Duodenal mucosa (tissue), 2 donors: ENCODE measurements at regions not wholly inside any gene's neighbourhood (a gene's known extent, or its start where the extent isn't known, plus 50 kb on each side); places are given as distances from the start of the nearest gene placed in this dataset.

Experiments
- H3K27ac ChIP-seq: one replicate; pipeline ENCODE4 v1.7.0; 2013; ENCODE audit warnings: low read depth, low read length
- H3K27me3 ChIP-seq, 2 donors: one replicate each; pipeline ENCODE4 v1.7.0; 2013; ENCODE audit warnings: low read length in 2 of 2, control low read depth in 1 of 2; ENCODE audit not compliant: insufficient read depth in 2 of 2, control insufficient read depth in 1 of 2
- H3K36me3 ChIP-seq, 2 donors: one replicate each; pipeline ENCODE4 v1.7.0; 2013; ENCODE audit warnings: low read length in 2 of 2, control low read depth in 1 of 2; ENCODE audit not compliant: insufficient read depth in 2 of 2, control insufficient read depth in 1 of 2
- H3K4me1 ChIP-seq, 2 donors: one replicate each; pipeline ENCODE4 v1.7.0; 2013; ENCODE audit warnings: low read length in 2 of 2, control low read depth in 1 of 2; ENCODE audit not compliant: insufficient read depth in 2 of 2, control insufficient read depth in 1 of 2
- H3K4me3 ChIP-seq, 2 donors: one replicate each; pipeline ENCODE4 v1.7.0; 2013; ENCODE audit warnings: low read length in 2 of 2, low read depth in 1 of 2
- H3K9ac ChIP-seq, 2 donors: one replicate each; pipeline ENCODE4 v1.7.0; 2013; ENCODE audit warnings: low read length in 2 of 2, low read depth in 1 of 2
- H3K9me3 ChIP-seq, 2 donors: one replicate each; pipeline ENCODE4 v1.7.0; 2013; ENCODE audit warnings: low read length in 2 of 2, control low read depth in 1 of 2; ENCODE audit not compliant: control insufficient read depth in 1 of 2

- Histone ChIP-seq H3K27me3 (no peaks in the 10 kb centered on the region), H3K4me3 (no peak overlapping the region), H3K27ac (no peak overlapping the region), H3K4me1 (no peaks in the 10 kb centered on the region), H3K9me3 (no peaks in the 10 kb centered on the region), H3K9ac (no peak overlapping the region), H3K36me3 (no peaks in the 10 kb centered on the region)
Measured at GRCh38 chr3:63167113-63167512, 111.0 kb upstream of the SYNPR start.

DNA sequence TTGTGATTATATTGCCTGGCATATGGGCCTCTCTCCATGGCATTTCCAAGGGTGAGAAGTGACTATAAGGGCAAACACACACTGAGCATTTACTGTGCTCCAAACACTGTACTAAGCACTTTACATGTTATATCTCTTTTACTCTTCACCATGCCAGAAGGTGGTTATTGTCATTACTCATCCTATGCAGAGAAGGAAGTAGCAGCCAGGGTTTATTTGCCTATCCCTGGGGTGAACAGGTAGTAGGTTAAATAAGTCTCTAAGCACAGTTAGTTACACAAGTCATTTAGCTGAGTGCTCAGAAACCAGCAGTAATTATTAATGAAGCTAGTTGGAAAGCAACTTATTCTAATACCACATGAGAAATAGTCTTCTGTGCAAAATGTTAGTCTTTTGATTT lies 109.9 kb upstream of the SYNPR start:
- H3K27ac ChIP-seq: no peak overlapping the region
- H3K9ac ChIP-seq: no peak overlapping the region
- no peak overlapping the region for H3K4me3 ChIP-seq
- H3K36me3 ChIP-seq: no peaks in the 10 kb centered on the region
- no peaks in the 10 kb centered on the region for H3K4me1 ChIP-seq
- no peaks in the 10 kb centered on the region for H3K9me3 ChIP-seq
- H3K27me3 ChIP-seq: no peaks in the 10 kb centered on the region

- Histone ChIP-seq H3K4me3 (no peak overlapping the region), H3K9me3 (no peaks in the 10 kb centered on the region), H3K36me3 (no peaks in the 10 kb centered on the region), H3K27ac (no peak overlapping the region), H3K9ac (no peak overlapping the region), H3K4me1 (no peaks in the 10 kb centered on the region), H3K27me3 (no peaks in the 10 kb centered on the region)
Measured at GRCh38 chr3:63179862-63180522, 98.1 kb upstream of the SYNPR start.

GRCh38 chr3:63192248-63192647 lies 85.9 kb upstream of the SYNPR start:
- Histone ChIP-seq H3K27ac (no peak overlapping the region), H3K9me3 (no peaks in the 10 kb centered on the region), H3K36me3 (no peaks in the 10 kb centered on the region), H3K4me1 (peaks cover 0 to 4% of the 10 kb centered on the region in 2 donors), H3K9ac (no peak overlapping the region), H3K27me3 (no peaks in the 10 kb centered on the region), H3K4me3 (no peak overlapping the region)

DNA sequence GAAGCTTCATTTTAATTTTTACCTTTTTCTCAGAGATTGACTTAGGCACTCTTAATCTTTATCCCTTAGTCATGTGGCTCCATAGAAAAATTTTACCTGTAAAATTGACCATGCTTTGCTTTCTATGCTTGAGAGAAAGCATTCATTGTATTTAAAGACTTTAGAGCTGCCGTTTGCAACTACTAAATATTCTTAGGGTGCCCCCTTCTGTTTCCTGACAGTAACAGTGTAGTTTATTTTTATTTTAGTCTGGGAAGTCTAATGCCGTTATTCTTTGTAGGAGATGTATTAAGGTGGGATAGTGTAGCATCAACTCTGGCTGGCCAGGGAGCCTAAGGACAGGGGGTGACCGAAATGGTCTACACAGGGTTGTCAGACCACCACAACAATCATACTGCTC lies 84.5 kb upstream of the SYNPR start:
- no peaks in the 10 kb centered on the region for H3K9me3 ChIP-seq
- H3K36me3 ChIP-seq: no peaks in the 10 kb centered on the region
- H3K4me3 ChIP-seq: no peak overlapping the region
- peaks cover 0 to 4% of the 10 kb centered on the region in 2 donors for H3K4me1 ChIP-seq
- H3K27ac ChIP-seq: no peak overlapping the region
- H3K9ac ChIP-seq: no peak overlapping the region
- no peaks in the 10 kb centered on the region for H3K27me3 ChIP-seq

DNA sequence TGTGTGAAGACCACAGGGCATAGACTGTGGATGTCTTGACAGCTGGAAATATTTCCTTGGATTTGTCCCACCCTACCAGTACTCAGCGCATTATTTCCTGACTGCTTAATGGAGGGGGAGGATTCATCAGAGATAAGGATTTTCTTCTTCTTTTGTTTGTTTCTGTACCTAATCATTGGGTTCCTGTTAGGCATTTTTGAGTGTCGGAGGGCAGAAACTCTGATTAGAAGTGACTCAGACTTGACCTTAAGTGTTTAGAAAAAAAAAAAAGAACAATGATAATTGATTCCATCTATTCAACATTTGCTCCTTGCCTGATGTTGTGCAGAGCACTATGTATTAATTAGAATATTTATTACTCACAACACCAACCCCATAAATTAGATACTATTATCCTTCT lies 78.5 kb upstream of the SYNPR start:
- H3K27ac ChIP-seq: no peak overlapping the region
- no peaks in the 10 kb centered on the region for H3K9me3 ChIP-seq
- no peak overlapping the region for H3K4me3 ChIP-seq
- no peaks in the 10 kb centered on the region for H3K4me1 ChIP-seq
- H3K27me3 ChIP-seq: no peaks in the 10 kb centered on the region
- no peaks in the 10 kb centered on the region for H3K36me3 ChIP-seq
- H3K9ac ChIP-seq: no peak overlapping the region

- H3K9me3 ChIP-seq: no peaks in the 10 kb centered on the region
Measured at GRCh38 chr3:63202529-63202928, 75.6 kb upstream of the SYNPR start.

GRCh38 chr3:63207066-63207590 lies 71.0 kb upstream of the SYNPR start:
- Histone ChIP-seq H3K4me3 (no peak overlapping the region), H3K27me3 (no peaks in the 10 kb centered on the region), H3K9me3 (no peaks in the 10 kb centered on the region)

More at GRCh38 chr3:63202529-63202928, 75.6 kb upstream of the SYNPR start:
- H3K27ac ChIP-seq: no peak overlapping the region
- no peak overlapping the region for H3K9ac ChIP-seq
- no peaks in the 10 kb centered on the region for H3K4me1 ChIP-seq
- no peaks in the 10 kb centered on the region for H3K27me3 ChIP-seq
- no peak overlapping the region for H3K4me3 ChIP-seq
- no peaks in the 10 kb centered on the region for H3K36me3 ChIP-seq

DNA sequence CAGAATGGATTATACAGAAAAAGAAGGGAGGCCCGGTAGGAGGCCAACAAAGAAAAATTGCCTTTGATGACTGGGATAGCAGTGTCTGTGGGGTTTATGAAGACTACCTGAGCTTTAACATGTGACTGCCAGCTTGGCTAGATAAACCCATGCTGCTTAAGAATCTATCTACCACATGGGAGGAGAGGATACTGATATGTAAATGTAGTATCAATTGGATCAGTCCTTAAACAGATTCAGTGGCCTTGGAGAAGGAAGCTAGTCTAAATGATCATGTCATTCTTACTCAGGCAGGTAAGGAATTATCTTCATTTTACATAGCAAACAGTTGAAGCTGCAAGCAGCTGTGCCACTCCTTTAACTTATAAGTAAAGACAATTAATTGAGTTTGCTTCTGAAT lies 50.0 kb upstream of the SYNPR start:
- Histone ChIP-seq H3K9me3 (no peaks in the 10 kb centered on the region), H3K27me3 (no peaks in the 10 kb centered on the region), H3K27ac (no peak overlapping the region), H3K9ac (no peak overlapping the region), H3K4me3 (no peak overlapping the region), H3K36me3 (no peaks in the 10 kb centered on the region), H3K4me1 (no peaks in the 10 kb centered on the region)

More at GRCh38 chr3:63207066-63207590, 71.0 kb upstream of the SYNPR start:
- Histone ChIP-seq H3K4me1 (no peaks in the 10 kb centered on the region), H3K36me3 (no peaks in the 10 kb centered on the region), H3K9ac (no peak overlapping the region), H3K27ac (no peak overlapping the region)
